Fibroblast of skin of scalp (primary cell): ENCODE measurements at regions not wholly inside any gene's neighbourhood (a gene's known extent, or its start where the extent isn't known, plus 50 kb on each side); places are given as distances from the start of the nearest gene placed in this dataset.
"Not testable (repeated sequence)": the region's sequence is repeated elsewhere in the genome, so short reads cannot be mapped to it uniquely, and the experiment has no call there.

ENCODE experiments used
- DNase-seq: peaks from one replicate; pipeline ENCODE4 v3.0.0-alpha.2; 2013

GRCh38 chr6:51257938-51258337, 439.3 kb downstream of the TFAP2B start:
- no peak for DNase-seq

GRCh38 chr6:51260003-51260402, 441.3 kb downstream of the TFAP2B start:
- no peak for DNase-seq

- no peak for DNase-seq
Observed at GRCh38 chr6:51261691-51262090, 443.0 kb downstream of the TFAP2B start.

- DNase-seq: no peak
Observed at GRCh38 chr6:51265426-51265825, 446.8 kb downstream of the TFAP2B start.

- no peak for DNase-seq
Observed at GRCh38 chr6:51266604-51267003, 447.9 kb downstream of the TFAP2B start.

- no peak for DNase-seq
Observed at GRCh38 chr6:51268666-51269065, 450.0 kb downstream of the TFAP2B start.

- DNase-seq: no peak
Observed at GRCh38 chr6:51269876-51270275, 451.2 kb downstream of the TFAP2B start.

- DNase-seq: no peak
Observed at GRCh38 chr6:51271615-51272014, 452.9 kb downstream of the TFAP2B start.

GRCh38 chr6:51273228-51273961, 454.7 kb downstream of the TFAP2B start:
- DNase-seq: no peak

GRCh38 chr6:51277474-51277873, 458.8 kb downstream of the TFAP2B start:
- DNase-seq: no peak

GRCh38 chr6:51282026-51282425, 463.4 kb downstream of the TFAP2B start:
- DNase-seq: no peak

GRCh38 chr6:51283723-51284355, 465.2 kb downstream of the TFAP2B start:
- DNase-seq: no peak

GRCh38 chr6:51285876-51286275, 467.2 kb downstream of the TFAP2B start:
- no peak for DNase-seq

GRCh38 chr6:51289041-51289440, 470.4 kb downstream of the TFAP2B start:
- peak; percentile 85 for DNase-seq

- DNase-seq: peak; percentile 83
Observed at GRCh38 chr6:51292659-51293058, 474.0 kb downstream of the TFAP2B start.

- no peak for DNase-seq
Observed at GRCh38 chr6:51299621-51300380, 481.1 kb downstream of the TFAP2B start.

GRCh38 chr6:51300510-51300909, 481.8 kb downstream of the TFAP2B start:
- no peak for DNase-seq

GRCh38 chr6:51301962-51302361, 483.3 kb downstream of the TFAP2B start:
- no peak for DNase-seq

GRCh38 chr6:51302431-51302830, 483.8 kb downstream of the TFAP2B start:
- no peak for DNase-seq

GRCh38 chr6:51303338-51303737, 484.7 kb downstream of the TFAP2B start:
- DNase-seq: no peak

GRCh38 chr6:51314965-51315364, 496.3 kb downstream of the TFAP2B start:
- DNase-seq: no peak

- DNase-seq: no peak
Observed at GRCh38 chr6:51318674-51319073, 500.0 kb downstream of the TFAP2B start.

- not testable (repeated sequence) for DNase-seq
Observed at GRCh38 chr6:51321477-51321876, 502.8 kb downstream of the TFAP2B start.

GRCh38 chr6:51322505-51322904, 503.8 kb downstream of the TFAP2B start:
- peak; percentile 2 for DNase-seq
